Activated naive CD4-positive, alpha-beta T cell treated with anti-CD3 and anti-CD28 coated beads, Interleukin-2, amount 10 ng/mL, durations not matched to agents 7 days and 5 days (primary cell): ENCODE measurements at regions not wholly inside any gene's neighbourhood (a gene's known extent, or its start where the extent isn't known, plus 50 kb on each side); places are given as distances from the start of the nearest gene placed in this dataset.

Experiments
- CTCF ChIA-PET: fragments of 350-600 bp; sonication (Branson Sonifier 250); formaldehyde crosslinking; loops from one replicate; lab custom pipeline; 2021; ENCODE audit warnings: antibody characterized with exemption; lab: Charles Lee
- DNase-seq: peaks from one replicate; pipeline ENCODE4 v3.0.0-alpha.2; 2020
- H3K27ac Mint-ChIP-seq: one replicate; pipeline ENCODE4 v1.8.0; 2021; ENCODE audit warnings: mild to moderate bottlenecking, moderate library complexity, mixed read lengths
- H3K27me3 Mint-ChIP-seq: one replicate; pipeline ENCODE4 v1.8.0; 2021; ENCODE audit warnings: mild to moderate bottlenecking, mixed read lengths
- H3K36me3 Mint-ChIP-seq: one replicate; pipeline ENCODE4 v1.8.0; 2021; ENCODE audit warnings: mixed read lengths
- H3K4me1 Mint-ChIP-seq: one replicate; pipeline ENCODE4 v1.8.0; 2021; ENCODE audit warnings: mixed read lengths
- H3K4me3 Mint-ChIP-seq: one replicate; pipeline ENCODE4 v1.8.0; 2021; ENCODE audit warnings: mild to moderate bottlenecking, moderate library complexity, mixed read lengths
- H3K9me3 Mint-ChIP-seq: one replicate; pipeline ENCODE4 v1.8.0; 2021; ENCODE audit warnings: mixed read lengths

- CTCF ChIA-PET, result no interaction called here
- H3K4me3 Mint-ChIP-seq, result no peak overlapping the region
- DNase-seq, result no peak
- H3K9me3 Mint-ChIP-seq, result no peaks in the 10 kb centered on the region
- H3K27me3 Mint-ChIP-seq, result no peaks in the 10 kb centered on the region
- no peak overlapping the region for H3K27ac Mint-ChIP-seq
- no peaks in the 10 kb centered on the region for H3K4me1 Mint-ChIP-seq
- no peaks in the 10 kb centered on the region for H3K36me3 Mint-ChIP-seq
Observed at GRCh38 chr9:73451003-73451402, 299.3 kb downstream of the ANXA1 start.

- no peak for DNase-seq
- Mint-ChIP-seq H3K9me3 (no peaks in the 10 kb centered on the region), H3K27ac (no peak overlapping the region), H3K4me1 (no peaks in the 10 kb centered on the region), H3K27me3 (no peaks in the 10 kb centered on the region), H3K4me3 (no peak overlapping the region), H3K36me3 (no peaks in the 10 kb centered on the region)
- CTCF ChIA-PET, result no interaction called here
Observed at GRCh38 chr9:73459817-73460216, 308.2 kb downstream of the ANXA1 start.

GRCh38 chr9:73468716-73469115, 317.1 kb downstream of the ANXA1 start:
- H3K36me3 Mint-ChIP-seq, result no peaks in the 10 kb centered on the region
- DNase-seq, result no peak
- H3K9me3 Mint-ChIP-seq, result peaks cover 3% of the 10 kb centered on the region
- H3K4me1 Mint-ChIP-seq, result no peaks in the 10 kb centered on the region
- H3K27me3 Mint-ChIP-seq, result no peaks in the 10 kb centered on the region
- no peak overlapping the region for H3K4me3 Mint-ChIP-seq
- CTCF ChIA-PET, result no interaction called here
- H3K27ac Mint-ChIP-seq, result no peak overlapping the region

- no peaks in the 10 kb centered on the region for H3K27me3 Mint-ChIP-seq
- peaks cover 7% of the 10 kb centered on the region for H3K9me3 Mint-ChIP-seq
- DNase-seq, result no peak
- H3K4me1 Mint-ChIP-seq, result no peaks in the 10 kb centered on the region
- H3K4me3 Mint-ChIP-seq, result no peak overlapping the region
- CTCF ChIA-PET, result no interaction called here
- H3K27ac Mint-ChIP-seq, result no peak overlapping the region
- H3K36me3 Mint-ChIP-seq, result no peaks in the 10 kb centered on the region
Observed at GRCh38 chr9:73470766-73471165, 319.1 kb downstream of the ANXA1 start.

- H3K4me1 Mint-ChIP-seq, result no peaks in the 10 kb centered on the region
- H3K27ac Mint-ChIP-seq, result no peak overlapping the region
- H3K9me3 Mint-ChIP-seq, result peaks cover 7% of the 10 kb centered on the region
- DNase-seq, result no peak
- H3K27me3 Mint-ChIP-seq, result no peaks in the 10 kb centered on the region
- H3K4me3 Mint-ChIP-seq, result no peak overlapping the region
- H3K36me3 Mint-ChIP-seq, result no peaks in the 10 kb centered on the region
- CTCF ChIA-PET, result no interaction called here
Observed at GRCh38 chr9:73474002-73474600, 322.4 kb downstream of the ANXA1 start.

GRCh38 chr9:73474625-73475024, 323.0 kb downstream of the ANXA1 start:
- Mint-ChIP-seq H3K4me3 (no peak overlapping the region), H3K36me3 (no peaks in the 10 kb centered on the region), H3K27ac (no peak overlapping the region), H3K9me3 (peaks cover 7% of the 10 kb centered on the region), H3K4me1 (no peaks in the 10 kb centered on the region), H3K27me3 (no peaks in the 10 kb centered on the region)
- CTCF ChIA-PET, result no interaction called here
- no peak for DNase-seq

- Mint-ChIP-seq H3K4me1 (no peaks in the 10 kb centered on the region), H3K27ac (no peak overlapping the region), H3K36me3 (no peaks in the 10 kb centered on the region), H3K4me3 (no peak overlapping the region), H3K27me3 (no peaks in the 10 kb centered on the region), H3K9me3 (peaks cover 5% of the 10 kb centered on the region)
- CTCF ChIA-PET, result no interaction called here
- no peak for DNase-seq
Observed at GRCh38 chr9:73494894-73495293, 343.2 kb downstream of the ANXA1 start.

- Mint-ChIP-seq H3K36me3 (no peaks in the 10 kb centered on the region), H3K27me3 (no peaks in the 10 kb centered on the region), H3K4me3 (no peak overlapping the region), H3K4me1 (no peaks in the 10 kb centered on the region), H3K27ac (no peak overlapping the region), H3K9me3 (peaks cover 5% of the 10 kb centered on the region)
- no peak for DNase-seq
- CTCF ChIA-PET, result no interaction called here
Observed at GRCh38 chr9:73497796-73498195, 346.1 kb downstream of the ANXA1 start.

- CTCF ChIA-PET, result no interaction called here
- no peak for DNase-seq
- no peaks in the 10 kb centered on the region for H3K27me3 Mint-ChIP-seq
- H3K36me3 Mint-ChIP-seq, result no peaks in the 10 kb centered on the region
- no peaks in the 10 kb centered on the region for H3K4me1 Mint-ChIP-seq
- no peak overlapping the region for H3K27ac Mint-ChIP-seq
- no peaks in the 10 kb centered on the region for H3K9me3 Mint-ChIP-seq
- H3K4me3 Mint-ChIP-seq, result no peak overlapping the region
Observed at GRCh38 chr9:73515216-73515615, 363.6 kb downstream of the ANXA1 start.

GRCh38 chr9:73523391-73523790, 371.7 kb downstream of the ANXA1 start:
- no peaks in the 10 kb centered on the region for H3K36me3 Mint-ChIP-seq
- H3K27ac Mint-ChIP-seq, result no peak overlapping the region
- H3K4me1 Mint-ChIP-seq, result no peaks in the 10 kb centered on the region
- H3K27me3 Mint-ChIP-seq, result no peaks in the 10 kb centered on the region
- CTCF ChIA-PET, result no interaction called here
- DNase-seq, result no peak
- no peaks in the 10 kb centered on the region for H3K9me3 Mint-ChIP-seq
- H3K4me3 Mint-ChIP-seq, result no peak overlapping the region

GRCh38 chr9:73525350-73525749, 373.7 kb downstream of the ANXA1 start:
- Mint-ChIP-seq H3K27me3 (no peaks in the 10 kb centered on the region), H3K9me3 (no peaks in the 10 kb centered on the region), H3K4me3 (no peak overlapping the region), H3K36me3 (no peaks in the 10 kb centered on the region), H3K27ac (no peak overlapping the region), H3K4me1 (no peaks in the 10 kb centered on the region)
- CTCF ChIA-PET, result no interaction called here
- DNase-seq, result no peak

GRCh38 chr9:73527521-73527920, 375.9 kb downstream of the ANXA1 start:
- Mint-ChIP-seq H3K27ac (no peak overlapping the region), H3K36me3 (no peaks in the 10 kb centered on the region), H3K27me3 (no peaks in the 10 kb centered on the region), H3K4me3 (no peak overlapping the region), H3K4me1 (no peaks in the 10 kb centered on the region), H3K9me3 (no peaks in the 10 kb centered on the region)
- CTCF ChIA-PET, result no interaction called here
- DNase-seq, result no peak

- no peaks in the 10 kb centered on the region for H3K27me3 Mint-ChIP-seq
- H3K4me1 Mint-ChIP-seq, result no peaks in the 10 kb centered on the region
- no peaks in the 10 kb centered on the region for H3K36me3 Mint-ChIP-seq
- CTCF ChIA-PET, result no interaction called here
- H3K4me3 Mint-ChIP-seq, result no peak overlapping the region
- H3K27ac Mint-ChIP-seq, result no peak overlapping the region
- no peak for DNase-seq
- peaks cover 2% of the 10 kb centered on the region for H3K9me3 Mint-ChIP-seq
Observed at GRCh38 chr9:73528926-73529325, 377.3 kb downstream of the ANXA1 start.

- CTCF ChIA-PET, result no interaction called here
- Mint-ChIP-seq H3K4me1 (no peaks in the 10 kb centered on the region), H3K27me3 (no peaks in the 10 kb centered on the region), H3K9me3 (peaks cover 2% of the 10 kb centered on the region), H3K36me3 (no peaks in the 10 kb centered on the region), H3K27ac (no peak overlapping the region), H3K4me3 (no peak overlapping the region)
- no peak for DNase-seq
Observed at GRCh38 chr9:73529666-73530065, 378.0 kb downstream of the ANXA1 start.

- H3K4me3 Mint-ChIP-seq, result no peak overlapping the region
- DNase-seq, result no peak
- peaks cover 2% of the 10 kb centered on the region for H3K9me3 Mint-ChIP-seq
- H3K27me3 Mint-ChIP-seq, result no peaks in the 10 kb centered on the region
- H3K27ac Mint-ChIP-seq, result no peak overlapping the region
- CTCF ChIA-PET, result no interaction called here
- no peaks in the 10 kb centered on the region for H3K36me3 Mint-ChIP-seq
- H3K4me1 Mint-ChIP-seq, result no peaks in the 10 kb centered on the region
Observed at GRCh38 chr9:73531051-73531532, 379.4 kb downstream of the ANXA1 start.

- Mint-ChIP-seq H3K4me1 (no peaks in the 10 kb centered on the region), H3K9me3 (peaks cover 2% of the 10 kb centered on the region), H3K27ac (no peak overlapping the region), H3K27me3 (no peaks in the 10 kb centered on the region), H3K4me3 (no peak overlapping the region), H3K36me3 (no peaks in the 10 kb centered on the region)
- CTCF ChIA-PET, result no interaction called here
- no peak for DNase-seq
Observed at GRCh38 chr9:73531658-73532057, 380.0 kb downstream of the ANXA1 start.
